Neuronal stem cell (in vitro differentiated cells): ENCODE measurements at regions not wholly inside any gene's neighbourhood (a gene's known extent, or its start where the extent isn't known, plus 50 kb on each side); places are given as distances from the start of the nearest gene placed in this dataset.

Source experiments
- DNase-seq: peaks from one replicate; pipeline ENCODE4 v3.0.0-alpha.2; 2013; ENCODE audit warnings: low spot score
- H2AFZ ChIP-seq: one replicate; pipeline ENCODE4 v1.6.1; 2013; ENCODE audit warnings: mild to moderate bottlenecking, low read length, inconsistent platforms
- H2AK5ac ChIP-seq: 2 replicates; pipeline ENCODE4 v1.6.1; 2013; ENCODE audit warnings: low read depth, mild to moderate bottlenecking, inconsistent platforms, low read length, moderate library complexity, mixed read lengths
- H2BK120ac ChIP-seq: 2 replicates; pipeline ENCODE4 v1.6.1; 2013; ENCODE audit warnings: low read depth, mild to moderate bottlenecking, inconsistent platforms, low read length, moderate library complexity, mixed read lengths
- H2BK12ac ChIP-seq: one replicate; pipeline ENCODE4 v1.6.1; 2013; ENCODE audit warnings: low read length, inconsistent platforms
- H2BK15ac ChIP-seq: 2 replicates; pipeline ENCODE4 v1.6.1; 2013; ENCODE audit warnings: mild to moderate bottlenecking, low read length, inconsistent platforms, mixed read lengths
- H2BK5ac ChIP-seq: one replicate; pipeline ENCODE4 v1.6.1; 2013; ENCODE audit warnings: inconsistent platforms, mild to moderate bottlenecking, low read length, moderate library complexity
- H3K14ac ChIP-seq: one replicate; pipeline ENCODE4 v1.6.1; 2013; ENCODE audit warnings: low read length, inconsistent platforms
- H3K18ac ChIP-seq: 2 replicates; pipeline ENCODE4 v1.6.1; 2013; ENCODE audit warnings: low read length, inconsistent platforms
- H3K23ac ChIP-seq: 2 replicates; pipeline ENCODE4 v1.6.1; 2013; ENCODE audit warnings: low read depth, mild to moderate bottlenecking, mixed read lengths, low read length, inconsistent platforms; ENCODE audit not compliant: poor library complexity
- H3K27ac ChIP-seq: replicated peaks from 3 replicates; pipeline ENCODE4 v1.5.1; 2013; ENCODE audit warnings: low read length, inconsistent platforms
- H3K27me3 ChIP-seq, 3 experiments: 2 replicates each; pipeline ENCODE4 v1.6.1; 2013; ENCODE audit warnings: low read length in 3 of 3, mild to moderate bottlenecking in 2 of 3, inconsistent platforms in 1 of 3, low read depth in 1 of 3, mixed read lengths in 1 of 3, moderate library complexity in 1 of 3; ENCODE audit not compliant: control insufficient read depth in 3 of 3, insufficient read depth in 3 of 3
- H3K36me3 ChIP-seq, 2 donors: replicated peaks in 1 of 2; 2 replicates each; pipeline ENCODE4 v1.6.1; 2013; ENCODE audit warnings: low read length in 2 of 2; ENCODE audit not compliant: control insufficient read depth in 2 of 2, insufficient read depth in 2 of 2
- H3K4ac ChIP-seq: 2 replicates; pipeline ENCODE4 v1.6.1; 2013; ENCODE audit warnings: inconsistent platforms, mild to moderate bottlenecking, low read length, moderate library complexity
- H3K4me1 ChIP-seq, 2 donors: 1 replicate in 1 of 2; 2 replicates in 1 of 2; pipeline ENCODE4 v1.6.1; 2013; ENCODE audit warnings: low read length in 2 of 2, low read depth in 1 of 2; ENCODE audit not compliant: control insufficient read depth in 2 of 2, insufficient read depth in 1 of 2
- H3K4me2 ChIP-seq: one replicate; pipeline ENCODE4 v1.6.1; 2013; ENCODE audit warnings: mild to moderate bottlenecking, low read length, inconsistent platforms; ENCODE audit not compliant: insufficient read depth, poor library complexity, severe bottlenecking
- H3K4me3 ChIP-seq, 2 donors: 2 replicates each; pipeline ENCODE4 v1.5.1; 2013; ENCODE audit warnings: low read length in 2 of 2, mild to moderate bottlenecking in 2 of 2, inconsistent platforms in 1 of 2, moderate library complexity in 1 of 2
- H3K79me1 ChIP-seq: one replicate; pipeline ENCODE4 v1.6.1; 2013; ENCODE audit warnings: low read depth, mild to moderate bottlenecking, inconsistent platforms, low read length, moderate library complexity
- H3K9ac ChIP-seq: one replicate; pipeline ENCODE4 v1.6.1; 2013; ENCODE audit warnings: mild to moderate bottlenecking, low read depth, low read length, inconsistent platforms; ENCODE audit not compliant: poor library complexity
- H3K9me3 ChIP-seq, 2 donors: replicated peaks in 1 of 2; 2 replicates each; pipeline versions ENCODE3 to v1.6.1; 2013; ENCODE audit warnings: low read length in 2 of 2, mild to moderate bottlenecking in 2 of 2, inconsistent platforms in 1 of 2, low read depth in 1 of 2, mixed read lengths in 1 of 2, moderate library complexity in 1 of 2; ENCODE audit not compliant: control insufficient read depth in 2 of 2, insufficient read depth in 1 of 2
- H4K8ac ChIP-seq: one replicate; pipeline ENCODE4 v1.6.1; 2013; ENCODE audit warnings: low read depth, mild to moderate bottlenecking, inconsistent platforms, low read length, moderate library complexity
- H4K91ac ChIP-seq: one replicate; pipeline ENCODE4 v1.6.1; 2013; ENCODE audit warnings: low read length, low read depth, mild to moderate bottlenecking, inconsistent platforms; ENCODE audit not compliant: poor library complexity
- WGBS, 2 donors: extraction: QIAGEN DNeasy Blood & Tissue Kit; methylation state at CpG; one replicate each; pipeline ENCODE4 v1.1.7; 2013; ENCODE audit warnings: missing lambda C conversion rate in 2 of 2, mixed read lengths in 1 of 2; ENCODE audit not compliant: insufficient read length in 2 of 2, insufficient replicate concordance in 1 of 2; ENCODE audit errors: extremely low coverage in 2 of 2; 5-methylcytosine and 5-hydroxymethylcytosine counted together

GRCh38 chr4:15239866-15240265 is 188.0 kb upstream of the C1QTNF7 start:
- no peaks in the 10 kb centered on the region for H3K27me3 ChIP-seq
- H2AK5ac ChIP-seq, result no peak overlapping the region
- no peak overlapping the region for H2BK5ac ChIP-seq
- no peak overlapping the region for H2BK15ac ChIP-seq
- H3K9ac ChIP-seq, result no peak overlapping the region
- H3K4me2 ChIP-seq, result no peak overlapping the region
- H3K4ac ChIP-seq, result no peak overlapping the region
- no peak overlapping the region for H3K23ac ChIP-seq
- no peak overlapping the region for H2BK120ac ChIP-seq
- no peak overlapping the region for H3K18ac ChIP-seq
- no peak overlapping the region for H3K27ac ChIP-seq
- H3K4me3 ChIP-seq, result no peak overlapping the region
- no peak overlapping the region for H2AFZ ChIP-seq
- H4K91ac ChIP-seq, result no peak overlapping the region
- no peaks in the 10 kb centered on the region for H3K4me1 ChIP-seq
- no peaks in the 10 kb centered on the region for H3K36me3 ChIP-seq
- DNase-seq, result no peak
- no peaks in the 10 kb centered on the region for H3K9me3 ChIP-seq
- H2BK12ac ChIP-seq, result no peak overlapping the region
- no peak overlapping the region for H3K14ac ChIP-seq
- no peaks in the 10 kb centered on the region for H3K79me1 ChIP-seq
- no CpG with 5 or more reads among the region's 4 CpGs for WGBS, 2 donors
- no peak overlapping the region for H4K8ac ChIP-seq

GRCh38 chr4:15240764-15241163 is 187.1 kb upstream of the C1QTNF7 start:
- Histone ChIP-seq H4K91ac (no peak overlapping the region), H2AK5ac (no peak overlapping the region), H2BK5ac (no peak overlapping the region), H3K9ac (no peak overlapping the region), H3K23ac (no peak overlapping the region), H2BK12ac (no peak overlapping the region), H3K4me1 (no peaks in the 10 kb centered on the region), H3K9me3 (no peaks in the 10 kb centered on the region), H3K4me2 (no peak overlapping the region), H3K4ac (no peak overlapping the region), H2AFZ (no peak overlapping the region), H3K27ac (no peak overlapping the region), H2BK120ac (no peak overlapping the region), H3K14ac (no peak overlapping the region), H3K4me3 (no peak overlapping the region), H3K79me1 (no peaks in the 10 kb centered on the region), H3K27me3 (no peaks in the 10 kb centered on the region), H4K8ac (no peak overlapping the region), H2BK15ac (no peak overlapping the region), H3K36me3 (no peaks in the 10 kb centered on the region), H3K18ac (no peak overlapping the region)
- no peak for DNase-seq
- no CpG with 5 or more reads among the region's 3 CpGs for WGBS, 2 donors

GRCh38 chr4:15242021-15242420 is 185.8 kb upstream of the C1QTNF7 start:
- no peak overlapping the region for H2AK5ac ChIP-seq
- no peak overlapping the region for H2BK120ac ChIP-seq
- no peaks in the 10 kb centered on the region for H3K4me1 ChIP-seq
- no CpG with 5 or more reads among the region's 1 CpG for WGBS, 2 donors
- no peak overlapping the region for H2BK15ac ChIP-seq
- H3K27me3 ChIP-seq, result no peaks in the 10 kb centered on the region
- no peak overlapping the region for H4K91ac ChIP-seq
- no peaks in the 10 kb centered on the region for H3K36me3 ChIP-seq
- no peak overlapping the region for H2AFZ ChIP-seq
- no peak for DNase-seq
- H3K79me1 ChIP-seq, result no peaks in the 10 kb centered on the region
- no peak overlapping the region for H3K4ac ChIP-seq
- no peak overlapping the region for H3K9ac ChIP-seq
- H2BK12ac ChIP-seq, result no peak overlapping the region
- H3K4me2 ChIP-seq, result no peak overlapping the region
- H3K14ac ChIP-seq, result no peak overlapping the region
- H3K23ac ChIP-seq, result no peak overlapping the region
- no peak overlapping the region for H3K18ac ChIP-seq
- no peak overlapping the region for H4K8ac ChIP-seq
- no peak overlapping the region for H3K27ac ChIP-seq
- no peak overlapping the region for H3K4me3 ChIP-seq
- no peaks in the 10 kb centered on the region for H3K9me3 ChIP-seq
- H2BK5ac ChIP-seq, result no peak overlapping the region

GRCh38 chr4:15244354-15244753 is 183.5 kb upstream of the C1QTNF7 start:
- Histone ChIP-seq H3K9ac (no peak overlapping the region), H2BK120ac (no peak overlapping the region), H3K9me3 (no peaks in the 10 kb centered on the region), H2AK5ac (no peak overlapping the region), H3K23ac (no peak overlapping the region), H2BK5ac (no peak overlapping the region), H3K36me3 (no peaks in the 10 kb centered on the region), H2BK15ac (no peak overlapping the region), H3K4me3 (no peak overlapping the region), H2BK12ac (peak overlapping the region; percentile 41), H4K91ac (no peak overlapping the region), H4K8ac (no peak overlapping the region), H3K14ac (no peak overlapping the region), H3K4me2 (no peak overlapping the region), H2AFZ (no peak overlapping the region), H3K27me3 (no peaks in the 10 kb centered on the region), H3K4me1 (no peaks in the 10 kb centered on the region), H3K27ac (no peak overlapping the region), H3K18ac (no peak overlapping the region), H3K4ac (no peak overlapping the region), H3K79me1 (no peaks in the 10 kb centered on the region)
- DNase-seq, result no peak
- WGBS, 2 donors, result no CpG with 5 or more reads among the region's 2 CpGs
